ENCODE measurements at regions not wholly inside any gene's neighbourhood (a gene's known extent, or its start where the extent isn't known, plus 50 kb on each side); places are given as distances from the start of the nearest gene placed in this dataset.

DNA sequence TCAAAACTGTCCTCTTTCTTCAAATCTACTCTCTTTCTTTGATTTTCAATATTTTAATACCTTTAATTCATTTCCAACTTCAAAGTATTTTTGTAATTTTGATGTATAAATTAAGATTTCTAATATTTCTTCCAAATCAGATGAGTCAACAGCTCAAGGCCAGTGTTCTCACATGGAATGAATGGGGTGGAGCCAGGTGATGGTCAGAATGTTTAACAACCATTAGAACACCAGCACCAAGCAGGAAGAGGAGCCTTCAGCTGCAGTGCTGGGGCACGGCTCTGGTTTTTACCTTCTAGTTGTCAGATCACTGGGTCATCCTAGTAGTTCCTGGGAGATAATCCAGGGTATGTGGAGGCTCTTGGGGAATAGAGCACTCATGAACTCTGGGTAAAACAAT, 494.5 kb upstream of the PDZRN3 start:
- no peak overlapping the region for H3K4me3 ChIP-seq (ENCODE audit: control insufficient read depth in 1 of 7, extremely low read depth in 1 of 7, insufficient read depth in 4 of 7, low read depth in 2 of 7, low read length in 6 of 7)
- POLR2A ChIA-PET: no interaction called here

DNA sequence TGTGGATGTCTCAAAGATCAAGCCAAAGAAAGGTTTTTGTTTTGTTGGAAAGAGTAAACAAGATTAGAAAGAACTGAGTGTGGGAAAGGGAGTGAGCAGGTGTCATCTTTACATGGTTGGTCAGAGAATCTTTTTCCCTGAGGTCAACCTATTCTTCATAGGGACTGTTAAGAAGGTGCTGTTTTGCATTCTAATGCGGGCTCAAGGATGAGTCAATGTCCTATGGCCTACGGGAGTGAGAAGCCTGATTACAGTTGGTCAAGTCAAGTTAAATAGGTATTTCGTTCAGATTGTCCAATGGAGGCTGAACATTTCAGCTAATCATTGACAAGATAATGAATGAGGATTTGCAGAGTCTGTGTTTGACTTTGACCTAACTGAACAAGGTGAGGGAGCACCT, 491.2 kb upstream of the PDZRN3 start:
- H3K4me1 ChIP-seq (ENCODE audit: control extremely low read depth in 1 of 4, control insufficient read depth in 4 of 4, insufficient read depth in 4 of 4, low read length in 3 of 4): no peaks in the 10 kb centered on the region
- H3K27me3 ChIP-seq (replicated peaks in 2 of 5; ENCODE audit: control insufficient read depth in 4 of 5, insufficient read depth in 5 of 5, low read length in 4 of 5): no peaks in the 10 kb centered on the region
- H3K36me3 ChIP-seq (ENCODE audit: control insufficient read depth in 4 of 4, insufficient read depth in 4 of 4, low read length in 3 of 4): no peaks in the 10 kb centered on the region
- ChIA-PET POLR2A (no interaction called here), CTCF (no interaction called here)
- DNase-seq: no peak
- H3K27ac ChIP-seq (ENCODE audit: insufficient read depth in 1 of 2, low read depth in 1 of 2, low read length in 2 of 2, poor library complexity in 1 of 2, severe bottlenecking in 2 of 2): no peak overlapping the region
- 100% methylated on average over 2 of the region's 3 CpGs for WGBS (ENCODE audit: insufficient coverage)
- no peak overlapping the region for H3K4me3 ChIP-seq (ENCODE audit: control insufficient read depth in 1 of 7, extremely low read depth in 1 of 7, insufficient read depth in 4 of 7, low read depth in 2 of 7, low read length in 6 of 7)
- no peaks in the 10 kb centered on the region for H3K9me3 ChIP-seq (ENCODE audit: control extremely low read depth in 1 of 5, control insufficient read depth in 4 of 5, insufficient read depth in 2 of 5, low read depth in 1 of 5, low read length in 4 of 5)

More for the DNA sequence above, 494.5 kb upstream of the PDZRN3 start:
- Histone ChIP-seq H3K4me1 (ENCODE audit: control extremely low read depth in 1 of 4, control insufficient read depth in 4 of 4, insufficient read depth in 4 of 4, low read length in 3 of 4) (no peaks in the 10 kb centered on the region), H3K9me3 (ENCODE audit: control extremely low read depth in 1 of 5, control insufficient read depth in 4 of 5, insufficient read depth in 2 of 5, low read depth in 1 of 5, low read length in 4 of 5) (peaks cover 0 to 1% (median 0%) of the 10 kb centered on the region in 5 experiments), H3K36me3 (ENCODE audit: control insufficient read depth in 4 of 4, insufficient read depth in 4 of 4, low read length in 3 of 4) (no peaks in the 10 kb centered on the region), H3K27me3 (replicated peaks in 2 of 5; ENCODE audit: control insufficient read depth in 4 of 5, insufficient read depth in 5 of 5, low read length in 4 of 5) (no peaks in the 10 kb centered on the region), H3K27ac (ENCODE audit: insufficient read depth in 1 of 2, low read depth in 1 of 2, low read length in 2 of 2, poor library complexity in 1 of 2, severe bottlenecking in 2 of 2) (no peak overlapping the region)
- WGBS (ENCODE audit: insufficient coverage): 100% methylated on average over 1 of the region's 1 CpG
- no peak for DNase-seq
- CTCF ChIA-PET: no interaction called here

DNA sequence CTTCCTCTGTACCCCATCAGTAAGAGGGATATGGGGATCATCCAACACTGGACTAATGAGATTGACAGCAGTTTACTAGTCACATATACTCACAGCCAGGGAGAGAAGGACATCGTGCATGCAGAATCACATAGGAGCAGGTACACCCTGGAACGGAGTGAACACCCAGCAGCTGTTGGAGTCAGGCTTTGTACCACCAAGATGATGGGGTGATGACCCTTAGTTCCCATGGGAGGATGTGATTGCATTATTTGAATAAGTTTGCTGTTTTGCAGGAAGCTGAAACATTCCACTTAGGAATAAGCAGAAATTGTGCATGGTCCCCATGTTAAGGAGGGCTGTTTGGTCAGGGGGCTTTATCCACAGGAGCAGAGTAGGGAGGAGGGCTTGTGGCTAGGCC, 482.7 kb upstream of the PDZRN3 start:
- 83% methylated on average over 1 of the region's 2 CpGs for WGBS (ENCODE audit: insufficient coverage)
- Histone ChIP-seq H3K27me3 (replicated peaks in 2 of 5; ENCODE audit: control insufficient read depth in 4 of 5, insufficient read depth in 5 of 5, low read length in 4 of 5) (no peaks in the 10 kb centered on the region), H3K4me1 (ENCODE audit: control extremely low read depth in 1 of 4, control insufficient read depth in 4 of 4, insufficient read depth in 4 of 4, low read length in 3 of 4) (no peaks in the 10 kb centered on the region), H3K36me3 (ENCODE audit: control insufficient read depth in 4 of 4, insufficient read depth in 4 of 4, low read length in 3 of 4) (no peaks in the 10 kb centered on the region), H3K27ac (ENCODE audit: insufficient read depth in 1 of 2, low read depth in 1 of 2, low read length in 2 of 2, poor library complexity in 1 of 2, severe bottlenecking in 2 of 2) (no peak overlapping the region), H3K4me3 (ENCODE audit: control insufficient read depth in 1 of 7, extremely low read depth in 1 of 7, insufficient read depth in 4 of 7, low read depth in 2 of 7, low read length in 6 of 7) (no peak overlapping the region), H3K9me3 (ENCODE audit: control extremely low read depth in 1 of 5, control insufficient read depth in 4 of 5, insufficient read depth in 2 of 5, low read depth in 1 of 5, low read length in 4 of 5) (no peaks in the 10 kb centered on the region)
- ChIA-PET CTCF (no interaction called here), POLR2A (no interaction called here)
- DNase-seq: no peak

DNA sequence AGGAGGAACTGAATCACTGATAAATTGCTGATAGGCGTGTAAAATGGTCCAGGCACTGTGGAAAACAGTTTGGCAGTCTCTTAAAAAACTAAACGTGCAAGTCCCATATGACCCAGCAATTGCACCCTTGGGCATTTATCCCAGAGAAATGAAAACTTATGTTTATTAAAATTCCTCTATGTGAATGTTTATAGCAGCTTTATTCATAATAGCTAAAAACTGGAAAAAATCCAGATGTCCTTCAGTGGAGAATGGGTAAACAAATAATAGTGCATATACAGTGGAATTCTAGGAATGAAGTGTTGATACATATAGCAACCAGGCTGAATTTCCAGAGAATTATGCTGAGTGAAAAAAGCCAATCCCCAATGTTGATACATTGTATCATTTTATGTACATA, 482.2 kb upstream of the PDZRN3 start:
- Histone ChIP-seq H3K4me1 (ENCODE audit: control extremely low read depth in 1 of 4, control insufficient read depth in 4 of 4, insufficient read depth in 4 of 4, low read length in 3 of 4) (no peaks in the 10 kb centered on the region), H3K36me3 (ENCODE audit: control insufficient read depth in 4 of 4, insufficient read depth in 4 of 4, low read length in 3 of 4) (no peaks in the 10 kb centered on the region), H3K27ac (ENCODE audit: insufficient read depth in 1 of 2, low read depth in 1 of 2, low read length in 2 of 2, poor library complexity in 1 of 2, severe bottlenecking in 2 of 2) (no peak overlapping the region), H3K9me3 (ENCODE audit: control extremely low read depth in 1 of 5, control insufficient read depth in 4 of 5, insufficient read depth in 2 of 5, low read depth in 1 of 5, low read length in 4 of 5) (no peaks in the 10 kb centered on the region), H3K4me3 (ENCODE audit: control insufficient read depth in 1 of 7, extremely low read depth in 1 of 7, insufficient read depth in 4 of 7, low read depth in 2 of 7, low read length in 6 of 7) (no peak overlapping the region), H3K27me3 (replicated peaks in 2 of 5; ENCODE audit: control insufficient read depth in 4 of 5, insufficient read depth in 5 of 5, low read length in 4 of 5) (no peaks in the 10 kb centered on the region)
- ChIA-PET POLR2A (no interaction called here), CTCF (no interaction called here)
- no peak for DNase-seq
- WGBS (ENCODE audit: insufficient coverage): 90% methylated on average over 1 of the region's 2 CpGs

DNA sequence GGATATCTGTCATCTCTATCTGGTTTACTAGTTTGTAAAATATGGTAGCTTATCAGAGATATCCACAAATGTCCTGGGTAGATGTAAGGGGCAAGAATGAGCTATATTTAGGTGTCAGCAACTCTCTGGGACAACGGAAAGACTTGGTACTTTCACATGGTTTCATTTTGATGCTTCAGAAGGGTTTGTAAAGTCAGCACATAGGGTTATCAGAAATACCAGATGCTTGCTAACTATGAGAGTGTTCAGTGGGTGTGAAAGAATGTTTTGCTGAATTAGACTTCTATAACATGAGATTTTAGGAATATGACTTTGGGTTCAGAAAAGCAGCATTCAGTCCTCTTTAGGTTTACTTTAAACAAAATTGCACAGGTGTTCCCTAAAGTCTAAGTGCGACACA, 466.5 kb upstream of the PDZRN3 start:
- Histone ChIP-seq H3K27me3 (replicated peaks in 2 of 5; ENCODE audit: control insufficient read depth in 4 of 5, insufficient read depth in 5 of 5, low read length in 4 of 5) (no peaks in the 10 kb centered on the region), H3K4me1 (ENCODE audit: control extremely low read depth in 1 of 4, control insufficient read depth in 4 of 4, insufficient read depth in 4 of 4, low read length in 3 of 4) (no peaks in the 10 kb centered on the region), H3K4me3 (ENCODE audit: control insufficient read depth in 1 of 7, extremely low read depth in 1 of 7, insufficient read depth in 4 of 7, low read depth in 2 of 7, low read length in 6 of 7) (no peak overlapping the region), H3K9me3 (ENCODE audit: control extremely low read depth in 1 of 5, control insufficient read depth in 4 of 5, insufficient read depth in 2 of 5, low read depth in 1 of 5, low read length in 4 of 5) (no peaks in the 10 kb centered on the region), H3K27ac (ENCODE audit: insufficient read depth in 1 of 2, low read depth in 1 of 2, low read length in 2 of 2, poor library complexity in 1 of 2, severe bottlenecking in 2 of 2) (no peak overlapping the region), H3K36me3 (ENCODE audit: control insufficient read depth in 4 of 4, insufficient read depth in 4 of 4, low read length in 3 of 4) (no peaks in the 10 kb centered on the region)
- ChIA-PET POLR2A (no interaction called here), CTCF (no interaction called here)
- WGBS (ENCODE audit: insufficient coverage): no CpG with 5 or more reads among the region's 2 CpGs
- no peak for DNase-seq

DNA sequence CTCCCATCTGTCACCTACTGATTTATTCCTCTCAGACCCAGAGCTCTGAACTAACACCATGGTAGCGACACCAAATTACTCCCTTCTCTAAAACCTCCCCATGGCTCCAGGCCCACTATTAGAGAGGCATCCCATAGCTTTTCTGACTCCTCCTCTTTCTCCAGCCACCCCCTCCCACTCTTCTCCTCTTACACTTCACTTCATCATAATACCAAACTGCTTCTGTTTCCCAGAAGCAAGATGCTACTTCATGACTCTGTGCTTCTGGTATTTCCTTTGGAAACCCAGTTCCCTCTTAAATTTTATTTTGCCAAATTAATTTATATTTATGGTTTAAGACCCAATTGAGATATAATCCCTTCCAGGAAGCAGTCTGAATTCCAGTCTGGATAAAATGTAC, 465.1 kb upstream of the PDZRN3 start:
- no peaks in the 10 kb centered on the region for H3K4me1 ChIP-seq (ENCODE audit: control extremely low read depth in 1 of 4, control insufficient read depth in 4 of 4, insufficient read depth in 4 of 4, low read length in 3 of 4)
- H3K36me3 ChIP-seq (ENCODE audit: control insufficient read depth in 4 of 4, insufficient read depth in 4 of 4, low read length in 3 of 4): no peaks in the 10 kb centered on the region
- ChIA-PET POLR2A (no interaction called here), CTCF (no interaction called here)
- H3K27ac ChIP-seq (ENCODE audit: insufficient read depth in 1 of 2, low read depth in 1 of 2, low read length in 2 of 2, poor library complexity in 1 of 2, severe bottlenecking in 2 of 2): no peak overlapping the region
- H3K4me3 ChIP-seq (ENCODE audit: control insufficient read depth in 1 of 7, extremely low read depth in 1 of 7, insufficient read depth in 4 of 7, low read depth in 2 of 7, low read length in 6 of 7): no peak overlapping the region
- no peak for DNase-seq
- no peaks in the 10 kb centered on the region for H3K9me3 ChIP-seq (ENCODE audit: control extremely low read depth in 1 of 5, control insufficient read depth in 4 of 5, insufficient read depth in 2 of 5, low read depth in 1 of 5, low read length in 4 of 5)
- WGBS (ENCODE audit: insufficient coverage): 100% methylated on average over 1 of the region's 1 CpG
- no peaks in the 10 kb centered on the region for H3K27me3 ChIP-seq (replicated peaks in 2 of 5; ENCODE audit: control insufficient read depth in 4 of 5, insufficient read depth in 5 of 5, low read length in 4 of 5)

DNA sequence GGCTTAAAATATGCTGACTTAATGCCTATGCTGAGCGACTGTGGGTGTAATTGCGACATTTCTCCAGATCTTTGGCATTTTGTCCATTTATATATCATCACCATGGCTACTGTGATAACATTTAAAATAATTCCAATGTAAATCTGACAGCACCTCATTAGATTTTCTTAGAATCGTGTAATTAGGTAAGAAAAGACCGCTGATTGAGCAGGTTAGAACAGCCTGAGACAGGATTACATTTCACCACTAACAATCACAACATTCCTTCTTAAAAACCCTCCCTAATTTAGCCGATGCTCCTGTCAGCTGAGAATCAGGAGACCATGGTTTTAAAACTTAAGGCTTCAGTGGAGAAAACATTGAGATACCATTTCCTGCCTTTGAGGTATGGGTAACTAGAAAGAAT, 455.3 kb upstream of the PDZRN3 start:
- Histone ChIP-seq H3K9me3 (ENCODE audit: control extremely low read depth in 1 of 5, control insufficient read depth in 4 of 5, insufficient read depth in 2 of 5, low read depth in 1 of 5, low read length in 4 of 5) (no peaks in the 10 kb centered on the region), H3K4me3 (ENCODE audit: control insufficient read depth in 1 of 7, extremely low read depth in 1 of 7, insufficient read depth in 4 of 7, low read depth in 2 of 7, low read length in 6 of 7) (no peak overlapping the region), H3K27ac (ENCODE audit: insufficient read depth in 1 of 2, low read depth in 1 of 2, low read length in 2 of 2, poor library complexity in 1 of 2, severe bottlenecking in 2 of 2) (no peak overlapping the region), H3K4me1 (ENCODE audit: control extremely low read depth in 1 of 4, control insufficient read depth in 4 of 4, insufficient read depth in 4 of 4, low read length in 3 of 4) (no peaks in the 10 kb centered on the region), H3K36me3 (ENCODE audit: control insufficient read depth in 4 of 4, insufficient read depth in 4 of 4, low read length in 3 of 4) (no peaks in the 10 kb centered on the region), H3K27me3 (replicated peaks in 2 of 5; ENCODE audit: control insufficient read depth in 4 of 5, insufficient read depth in 5 of 5, low read length in 4 of 5) (no peaks in the 10 kb centered on the region)
- whole genome bisulfite sequencing (ENCODE audit: insufficient coverage): 100% methylated on average over 2 of the region's 5 CpGs
- ChIA-PET POLR2A (no interaction called here), CTCF (no interaction called here)
- DNase-seq: no peak

DNA sequence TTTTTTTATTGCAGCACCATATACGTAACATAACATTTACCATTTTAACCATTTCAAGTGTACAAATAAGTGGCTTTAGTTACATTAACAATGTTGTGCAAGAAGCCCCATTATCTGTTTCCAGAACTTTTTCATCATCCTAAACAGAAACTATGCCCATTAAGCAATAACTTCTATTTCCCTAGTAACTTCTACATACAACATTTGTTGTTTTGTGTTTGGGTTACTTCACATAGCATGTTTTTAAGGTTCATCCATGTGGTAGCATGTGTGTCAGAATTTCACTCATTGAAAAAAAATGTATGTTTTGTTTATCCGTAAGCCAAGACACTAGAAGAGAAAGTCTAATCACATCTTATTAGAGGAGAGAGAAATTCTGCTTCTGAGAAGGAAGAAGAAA, 450.5 kb upstream of the PDZRN3 start:
- no peak overlapping the region for H3K27ac ChIP-seq (ENCODE audit: insufficient read depth in 1 of 2, low read depth in 1 of 2, low read length in 2 of 2, poor library complexity in 1 of 2, severe bottlenecking in 2 of 2)
- 100% methylated on average over 1 of the region's 2 CpGs for WGBS (ENCODE audit: insufficient coverage)
- no peaks in the 10 kb centered on the region for H3K4me1 ChIP-seq (ENCODE audit: control extremely low read depth in 1 of 4, control insufficient read depth in 4 of 4, insufficient read depth in 4 of 4, low read length in 3 of 4)
- no peaks in the 10 kb centered on the region for H3K36me3 ChIP-seq (ENCODE audit: control insufficient read depth in 4 of 4, insufficient read depth in 4 of 4, low read length in 3 of 4)
- CTCF ChIA-PET: no interaction called here
- DNase-seq: no peak
- no peak overlapping the region for H3K4me3 ChIP-seq (ENCODE audit: control insufficient read depth in 1 of 7, extremely low read depth in 1 of 7, insufficient read depth in 4 of 7, low read depth in 2 of 7, low read length in 6 of 7)
- POLR2A ChIA-PET: no interaction called here
- no peaks in the 10 kb centered on the region for H3K9me3 ChIP-seq (ENCODE audit: control extremely low read depth in 1 of 5, control insufficient read depth in 4 of 5, insufficient read depth in 2 of 5, low read depth in 1 of 5, low read length in 4 of 5)
- H3K27me3 ChIP-seq (replicated peaks in 2 of 5; ENCODE audit: control insufficient read depth in 4 of 5, insufficient read depth in 5 of 5, low read length in 4 of 5): no peaks in the 10 kb centered on the region

Measured in common myeloid progenitor, CD34-positive (primary cell).